NCI-H748 (cell line): ENCODE measurements at regions not wholly inside any gene's neighbourhood (a gene's known extent, or its start where the extent isn't known, plus 50 kb on each side); places are given as distances from the start of the nearest gene placed in this dataset.
"Not testable (repeated sequence)": the region's sequence is repeated elsewhere in the genome, so short reads cannot be mapped to it uniquely, and the experiment has no call there.

Experiments used
- DNase-seq: peaks from one replicate; lab custom pipeline; 2025; ENCODE audit not compliant: unreplicated experiment; lab: John Stamatoyannopoulos, UW

GRCh38 chr19:30690525-30690924 is 318.3 kb downstream of the ZNF536 start:
- no peak for DNase-seq

- DNase-seq: no peak
These were observed 317.3 kb downstream of the ZNF536 start for GRCh38 chr19:30689474-30689873.

DNA sequence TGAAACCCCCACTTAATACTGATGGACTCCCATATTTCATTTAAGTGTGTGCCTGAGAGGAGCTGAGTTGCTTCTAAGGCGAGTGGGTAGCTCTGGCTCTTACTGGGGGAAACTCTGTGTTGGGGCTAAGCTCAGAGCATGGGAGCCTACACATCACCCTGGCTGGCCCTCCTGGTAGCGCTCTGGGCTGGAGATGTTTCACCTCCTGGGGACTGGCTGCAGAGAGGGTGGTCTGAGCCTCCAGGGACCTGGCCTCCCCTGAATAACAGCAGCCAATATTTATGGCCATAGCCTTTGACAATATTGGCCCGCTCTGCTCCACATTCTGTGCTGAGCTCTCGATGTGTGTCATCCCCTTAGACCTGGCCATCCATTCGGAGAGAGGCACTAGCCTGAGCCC is 316.5 kb downstream of the ZNF536 start:
- DNase-seq: no peak

DNA sequence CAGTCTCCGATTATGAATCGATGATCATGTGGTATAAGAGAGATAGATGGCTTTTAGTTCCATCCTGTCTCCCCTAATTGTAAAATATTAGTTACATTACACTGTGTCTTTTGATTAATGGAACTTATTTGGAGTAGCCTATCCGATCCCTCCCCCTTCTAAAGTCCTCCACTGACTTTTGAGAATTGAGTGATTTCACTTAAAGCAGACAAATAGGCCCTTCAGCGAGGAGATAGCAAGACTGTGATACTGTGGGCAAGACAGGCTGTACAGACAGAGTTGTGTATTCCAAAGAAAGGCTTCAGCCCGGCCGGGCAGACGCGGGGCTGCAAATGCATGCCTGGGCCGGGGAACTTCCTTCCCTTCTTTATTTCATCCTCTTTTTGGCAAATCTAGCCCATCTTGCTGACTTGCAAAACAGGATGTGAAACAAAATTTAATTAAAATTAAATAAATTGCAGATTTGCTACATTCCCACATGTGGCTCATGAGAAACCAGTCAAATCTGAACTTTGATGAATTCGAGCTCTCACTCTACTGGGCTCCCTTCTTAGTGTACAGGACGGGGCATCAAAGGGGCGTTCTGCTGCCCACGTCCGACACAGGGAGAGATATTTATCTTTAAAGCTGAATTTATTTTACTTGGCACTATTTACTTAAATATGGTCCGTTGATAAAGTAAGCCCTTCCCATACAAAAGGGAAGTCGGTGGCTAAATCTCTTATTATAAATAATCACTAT is 314.8 kb downstream of the ZNF536 start:
- no peak for DNase-seq

DNA sequence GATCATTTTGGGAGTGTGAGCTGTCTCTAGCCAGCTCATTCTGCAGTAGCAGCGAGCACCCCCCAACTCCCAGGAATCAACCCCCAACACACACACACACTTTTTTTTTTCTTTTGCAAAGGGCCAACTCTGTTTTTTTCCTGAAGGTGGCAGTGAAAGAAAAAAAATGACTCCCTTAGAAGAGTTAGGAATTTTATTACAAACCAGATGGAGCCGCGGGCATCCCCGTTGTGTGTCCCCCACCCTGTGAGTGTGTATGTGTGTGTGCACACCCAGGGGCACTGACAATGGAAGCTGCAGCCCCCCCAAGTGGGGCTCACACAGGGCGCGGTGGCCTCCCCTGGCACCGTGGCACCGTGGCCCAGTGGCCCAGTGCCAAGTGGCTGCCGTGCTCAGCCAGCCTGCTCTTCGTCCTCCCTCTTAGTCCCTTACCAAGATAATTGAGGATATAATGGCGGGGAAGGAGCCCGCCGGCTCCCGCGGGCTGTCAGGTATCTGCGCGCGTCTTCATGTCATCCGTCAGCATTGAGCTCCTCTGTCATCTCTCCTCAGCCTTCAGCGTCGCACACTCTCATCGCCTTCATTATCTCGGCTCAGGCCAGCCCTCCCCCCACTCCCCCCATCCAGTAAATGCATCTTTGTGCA is 314.1 kb downstream of the ZNF536 start:
- DNase-seq: no peak

- no peak for DNase-seq
These were observed 313.3 kb downstream of the ZNF536 start for GRCh38 chr19:30685426-30686000.

DNA sequence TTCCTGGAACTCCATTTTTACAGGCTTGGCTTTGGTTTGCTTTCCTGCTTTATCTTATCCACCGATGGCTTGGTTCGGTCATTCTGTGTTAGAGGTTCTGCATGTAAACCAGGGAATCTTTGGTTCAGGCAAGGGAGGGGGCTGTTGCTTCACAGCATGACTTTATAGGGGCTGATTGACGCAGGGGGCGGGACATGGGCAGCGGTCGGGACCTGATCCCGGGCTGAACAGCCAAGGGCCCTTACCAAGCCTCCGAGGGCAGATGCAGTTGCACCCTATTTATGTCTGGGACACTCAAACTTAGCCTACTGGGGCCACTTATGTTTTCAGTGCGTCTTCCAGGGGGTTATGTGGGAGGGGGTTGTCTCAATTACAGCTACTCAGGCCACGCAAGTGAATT is 312.4 kb downstream of the ZNF536 start:
- no peak for DNase-seq

- peak; percentile 74 for DNase-seq
These were observed 310.9 kb downstream of the ZNF536 start for GRCh38 chr19:30682999-30683536.

DNA sequence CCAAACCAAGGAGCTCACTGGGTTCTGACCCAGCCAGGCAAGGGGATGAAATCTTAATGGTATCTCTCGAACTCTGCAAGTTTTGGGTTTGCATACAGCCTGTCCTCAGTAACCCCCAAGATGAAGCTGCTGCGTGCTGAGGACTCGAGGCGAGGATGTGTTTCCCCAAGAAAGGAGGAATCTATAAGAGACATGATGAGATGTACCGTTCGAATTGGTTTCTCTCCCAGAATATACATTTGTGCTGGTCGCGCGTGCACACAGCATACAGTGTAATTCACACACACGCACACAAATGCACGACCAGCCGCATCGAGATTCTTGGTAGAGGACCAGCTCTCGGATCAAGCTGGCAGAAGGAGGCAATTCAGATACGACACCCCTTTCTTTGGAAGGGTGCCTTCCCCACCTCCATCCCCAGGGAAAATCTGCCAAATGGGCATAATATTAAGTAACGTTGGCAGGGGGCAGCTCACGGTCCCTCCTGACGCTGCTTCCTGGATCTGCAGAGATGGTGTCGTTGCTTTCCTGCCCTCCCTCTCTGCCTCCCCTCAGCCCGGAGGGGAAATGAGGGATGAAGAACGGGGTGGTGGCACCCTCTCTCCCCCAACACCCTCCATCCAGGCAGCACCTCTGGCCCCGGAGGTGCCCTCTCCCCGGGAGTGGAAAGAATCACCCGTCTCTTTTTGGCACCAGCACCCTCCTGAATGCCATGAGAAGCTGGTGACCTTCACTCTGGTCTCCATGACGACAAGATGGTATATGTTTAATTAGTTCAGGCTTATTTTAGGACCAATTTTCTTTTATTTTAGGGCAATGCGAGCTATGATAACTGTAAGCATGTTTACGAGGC is 310.2 kb downstream of the ZNF536 start:
- no peak for DNase-seq

- DNase-seq: no peak
These were observed 309.2 kb downstream of the ZNF536 start for GRCh38 chr19:30681162-30682100.

DNA sequence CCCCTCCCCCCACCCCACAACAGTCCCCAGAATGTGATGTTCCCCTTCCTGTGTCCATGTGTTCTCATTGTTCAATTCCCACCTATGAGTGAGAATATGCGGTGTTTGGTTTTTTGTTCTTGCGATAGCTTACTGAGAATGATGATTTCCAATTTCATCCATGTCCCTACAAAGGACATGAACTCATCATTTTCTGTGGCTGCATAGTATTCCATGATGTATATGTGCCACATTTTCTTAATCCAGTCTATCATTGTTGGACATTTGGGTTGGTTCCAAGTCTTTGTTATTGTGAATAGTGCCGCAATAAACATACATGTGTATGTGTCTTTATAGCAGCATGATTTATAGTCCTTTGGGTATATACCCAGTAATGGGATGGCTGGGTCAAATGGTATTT is 308.2 kb downstream of the ZNF536 start:
- not testable (repeated sequence) for DNase-seq

GRCh38 chr19:30679789-30680188 is 307.6 kb downstream of the ZNF536 start:
- no peak for DNase-seq

DNA sequence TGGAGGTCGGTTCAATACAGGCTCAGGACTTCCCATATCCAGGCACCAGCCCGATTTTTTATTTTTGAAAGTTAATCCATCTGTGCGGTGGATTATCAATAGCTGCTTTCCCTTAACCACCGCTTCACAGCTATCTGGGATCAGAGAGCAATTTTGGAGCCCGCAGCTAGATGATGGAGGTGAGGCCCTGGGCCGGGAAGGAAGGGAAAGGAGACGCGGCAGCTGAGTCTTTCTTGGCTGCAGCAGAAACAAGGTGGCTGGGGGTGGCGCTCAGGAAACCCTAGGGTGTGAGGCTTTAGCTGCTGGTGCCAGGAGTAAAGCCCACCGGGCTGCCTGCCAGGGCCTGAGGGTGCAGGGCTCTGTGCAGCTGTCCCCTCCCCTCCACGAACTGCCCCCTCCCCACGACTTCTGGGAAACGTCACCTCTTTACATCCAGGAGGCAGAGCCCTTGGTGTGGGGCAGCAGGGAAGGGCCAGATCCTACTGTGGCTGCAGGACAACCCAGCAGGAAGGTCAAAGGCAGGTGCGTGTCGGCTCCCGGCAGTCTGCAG is 307.0 kb downstream of the ZNF536 start:
- DNase-seq: no peak

- no peak for DNase-seq
These were observed 306.0 kb downstream of the ZNF536 start for GRCh38 chr19:30678168-30678567.

- no peak for DNase-seq
These were observed 305.5 kb downstream of the ZNF536 start for GRCh38 chr19:30677702-30678101.

DNA sequence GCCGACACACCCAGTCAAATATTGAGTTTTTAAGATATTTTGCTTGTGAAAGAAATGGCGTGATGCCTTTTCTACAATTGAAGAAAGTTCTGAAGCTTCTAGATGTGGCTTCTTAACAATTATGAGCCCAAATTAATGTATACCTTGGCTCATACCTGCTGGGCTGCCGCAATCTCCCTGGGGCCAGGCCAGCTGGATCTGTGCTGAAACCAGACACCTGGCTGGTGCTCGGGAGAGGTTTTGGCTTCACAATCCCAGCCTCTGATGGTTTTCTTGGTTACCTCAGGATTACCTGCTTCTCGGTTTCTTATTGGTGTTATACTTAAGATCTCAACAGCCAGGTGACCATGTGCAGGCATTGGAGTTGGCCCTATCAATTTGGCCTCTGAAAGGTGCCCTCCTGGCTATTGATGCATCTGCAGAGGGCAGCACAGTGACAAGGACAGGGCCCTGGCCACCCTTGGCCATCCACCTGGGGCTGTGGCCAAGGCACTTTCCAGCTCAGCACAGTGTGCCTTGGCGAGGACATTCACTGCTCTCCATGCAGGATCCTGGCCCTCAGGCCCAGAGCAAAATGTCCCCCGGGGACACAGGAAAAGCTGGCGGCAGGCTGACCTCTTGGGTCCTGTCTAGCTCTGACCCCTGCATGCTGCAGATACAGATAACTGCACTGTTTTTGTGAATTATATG is 305.0 kb downstream of the ZNF536 start:
- no peak for DNase-seq

DNA sequence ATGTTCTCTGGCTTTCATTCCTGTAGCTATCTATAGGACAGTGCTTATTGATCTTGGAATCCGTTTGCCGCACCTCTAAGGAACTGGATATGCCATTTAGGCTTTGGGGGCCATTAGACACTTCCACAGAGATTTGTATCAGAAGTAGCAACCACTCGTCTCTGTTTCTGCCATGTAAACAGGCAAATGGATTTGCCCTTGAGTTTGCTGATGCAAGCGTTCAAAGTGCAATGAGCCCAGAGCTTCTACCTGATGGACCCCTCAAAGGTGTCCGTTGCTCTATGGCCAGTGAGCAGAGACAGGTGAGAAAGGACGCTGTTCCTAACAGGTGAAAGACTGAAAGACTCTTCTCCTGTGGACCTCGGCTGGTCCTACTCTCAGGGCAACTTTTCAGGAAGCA is 302.9 kb downstream of the ZNF536 start:
- DNase-seq: no peak

GRCh38 chr19:30674656-30675055 is 302.5 kb downstream of the ZNF536 start:
- no peak for DNase-seq

DNA sequence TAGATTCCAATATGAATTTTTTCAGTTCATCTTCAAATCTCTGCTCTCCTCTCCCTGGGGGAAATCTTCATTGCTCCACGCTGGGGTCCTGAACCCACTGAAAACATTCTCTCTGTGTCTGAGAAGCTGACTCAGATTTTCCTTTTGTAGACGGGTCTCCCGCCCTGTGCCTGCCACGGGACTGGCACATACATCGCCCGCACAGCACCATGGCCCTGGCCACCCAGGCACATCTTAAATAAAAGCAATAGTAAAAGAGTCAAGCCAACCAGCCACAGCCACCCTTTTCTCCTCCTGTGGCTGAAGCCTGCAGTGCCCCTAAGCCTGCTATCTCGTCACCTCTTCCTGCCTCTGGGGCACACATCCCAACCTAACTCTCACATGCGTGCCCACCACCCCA is 301.2 kb downstream of the ZNF536 start:
- DNase-seq: no peak
